A673 (cell line): ENCODE measurements at regions not wholly inside any gene's neighbourhood (a gene's known extent, or its start where the extent isn't known, plus 50 kb on each side); places are given as distances from the start of the nearest gene placed in this dataset.

Source experiments
- BruUV-seq: library from RNA; stranded (reverse); fragments of 400-500 nt; replicated peaks from 2 replicates; lab custom pipeline; 2021; lab: Mats Ljungman, UMichigan
- CTCF ChIA-PET: fragments of 300-600 bp; sonication (Branson Sonifier 250); formaldehyde crosslinking; loops from one replicate; lab custom pipeline; 2022; ENCODE audit warnings: antibody characterized with exemption; lab: Charles Lee
- POLR2A ChIA-PET: fragments of 300-600 bp; sonication (Branson Sonifier 250); formaldehyde crosslinking; loops from one replicate; lab custom pipeline; 2022; ENCODE audit warnings: antibody characterized with exemption; ENCODE audit not compliant: low non-redundant PET; lab: Charles Lee
- DNase-seq: peaks from one replicate; pipeline ENCODE4 v3.0.0-alpha.2; 2015; ENCODE audit warnings: low spot score
- H3K27ac ChIP-seq: fragments of 200-600 bp; sonication (generic); 2 replicates; pipeline ENCODE4 v1.5.1; 2016; ENCODE audit warnings: mixed run types, low read depth, mild to moderate bottlenecking, mixed read lengths, antibody characterized with exemption, low read length; ENCODE audit not compliant: poor library complexity, severe bottlenecking
- H3K27me3 ChIP-seq: fragments of 200-600 bp; sonication (generic); replicated peaks from 2 replicates; pipeline ENCODE4 v1.6.1; 2017; ENCODE audit warnings: mixed run types, low read depth, mild to moderate bottlenecking, mixed read lengths, antibody characterized with exemption, low read length; ENCODE audit not compliant: insufficient read depth, poor library complexity
- H3K36me3 ChIP-seq: fragments of 200-600 bp; sonication (generic); 2 replicates; pipeline ENCODE4 v1.6.1; 2016; ENCODE audit warnings: mixed run types, mild to moderate bottlenecking, mixed read lengths, antibody characterized with exemption, low read length; ENCODE audit not compliant: insufficient read depth, poor library complexity, severe bottlenecking
- H3K4me1 ChIP-seq: fragments of 200-600 bp; sonication (generic); 2 replicates; pipeline ENCODE4 v1.6.1; 2017; ENCODE audit warnings: mixed run types, mild to moderate bottlenecking, mixed read lengths, antibody characterized with exemption, low read length; ENCODE audit not compliant: insufficient read depth, poor library complexity, severe bottlenecking
- H3K4me3 ChIP-seq: fragments of 200-600 bp; sonication (generic); 2 replicates; pipeline ENCODE4 v1.5.1; 2016; ENCODE audit warnings: low read depth, mixed run types, mild to moderate bottlenecking, mixed read lengths, low read length; ENCODE audit not compliant: poor library complexity, severe bottlenecking
- H3K9me3 ChIP-seq: fragments of 200-600 bp; sonication (generic); 2 replicates; pipeline ENCODE4 v1.6.1; 2016; ENCODE audit warnings: mixed run types, low read depth, mild to moderate bottlenecking, mixed read lengths, antibody characterized with exemption, low read length; ENCODE audit not compliant: poor library complexity, severe bottlenecking
- CTCF ChIP-seq: fragments of 300-800, 200-600 bp; sonication (generic); conservative IDR thresholded peaks from 2 replicates; pipeline ENCODE4 v1.5.1; 2017; ENCODE audit warnings: low read depth, mild to moderate bottlenecking, antibody characterized with exemption, low read length, moderate library complexity, mixed read lengths
- EZH2 ChIP-seq: fragments of 200-600 bp; sonication (generic); IDR thresholded peaks from 2 replicates; pipeline ENCODE4 v1.6.1; 2017; ENCODE audit warnings: borderline replicate concordance, low read depth, mild to moderate bottlenecking, mixed read lengths, antibody characterized with exemption, low read length; ENCODE audit not compliant: poor library complexity, severe bottlenecking
- intact Hi-C: fragments of 100-400 bp; cut with micrococcal nuclease; formaldehyde crosslinking; loops from one replicate; pipeline ENCODE4 v1.10.0; 2022; ENCODE audit not compliant: unreplicated experiment

- Histone ChIP-seq H3K27ac (no peak overlapping the region), H3K36me3 (no peaks in the 10 kb centered on the region), H3K4me1 (no peaks in the 10 kb centered on the region), H3K27me3 (no peaks in the 10 kb centered on the region), H3K4me3 (no peak overlapping the region), H3K9me3 (no peaks in the 10 kb centered on the region)
- CTCF ChIA-PET = no interaction called here
- BruUV-seq = no TSS peak
- no peak for DNase-seq
- POLR2A ChIA-PET = no interaction called here
- TF ChIP-seq EZH2 = no peak
- no peak for TF ChIP-seq CTCF
- intact Hi-C loops = no loop called here
These were observed 660.4 kb downstream of the SLITRK1 start for GRCh38 chr13:83221813-83222241.

GRCh38 chr13:83221256-83221655, 661.0 kb downstream of the SLITRK1 start:
- TF ChIP-seq CTCF (no peak), EZH2 (no peak)
- BruUV-seq = no TSS peak
- ChIA-PET CTCF (no interaction called here), POLR2A (no interaction called here)
- no peaks in the 10 kb centered on the region for H3K27me3 ChIP-seq
- intact Hi-C loops = no loop called here
- H3K27ac ChIP-seq = no peak overlapping the region
- H3K4me3 ChIP-seq = no peak overlapping the region
- no peaks in the 10 kb centered on the region for H3K9me3 ChIP-seq
- H3K36me3 ChIP-seq = no peaks in the 10 kb centered on the region
- no peaks in the 10 kb centered on the region for H3K4me1 ChIP-seq
- DNase-seq = peak; percentile 27

- POLR2A ChIA-PET = no interaction called here
- CTCF ChIA-PET = no interaction called here
- Histone ChIP-seq H3K9me3 (no peaks in the 10 kb centered on the region), H3K4me1 (no peaks in the 10 kb centered on the region), H3K4me3 (no peak overlapping the region), H3K27ac (no peak overlapping the region), H3K36me3 (no peaks in the 10 kb centered on the region), H3K27me3 (no peaks in the 10 kb centered on the region)
- TF ChIP-seq CTCF (no peak), EZH2 (no peak)
- intact Hi-C loops = no loop called here
- BruUV-seq = no TSS peak
- no peak for DNase-seq
These were observed 662.0 kb downstream of the SLITRK1 start for GRCh38 chr13:83220241-83220640.
